Smooth muscle cell (in vitro differentiated cells): ENCODE measurements at regions not wholly inside any gene's neighbourhood (a gene's known extent, or its start where the extent isn't known, plus 50 kb on each side); places are given as distances from the start of the nearest gene placed in this dataset. TPM values are rescaled to one million over a fixed set of nuclear protein-coding genes. Genes with fewer than 3 reads are reported as not detected.

ENCODE experiments used
- DNase-seq: peaks from one replicate; lab custom pipeline; 2025; ENCODE audit not compliant: unreplicated experiment; lab: John Stamatoyannopoulos, UW
- H2AFZ ChIP-seq: fragments of 200-600 bp; sonication (generic); 2 replicates; pipeline ENCODE4 v1.6.0; 2016; ENCODE audit warnings: antibody characterized with exemption, low read depth, mild to moderate bottlenecking
- H3F3A ChIP-seq: fragments of 200-600 bp; sonication (generic); 2 replicates; pipeline ENCODE4 v1.6.0; 2017; ENCODE audit warnings: antibody characterized with exemption, low read depth
- H3K27ac ChIP-seq: fragments of 200-600 bp; sonication (generic); 2 replicates; pipeline ENCODE4 v1.5.1; 2016; ENCODE audit warnings: low read depth, mild to moderate bottlenecking
- H3K27me3 ChIP-seq: fragments of 200-600 bp; sonication (generic); 2 replicates; pipeline ENCODE4 v1.6.1; 2016; ENCODE audit warnings: low read depth, mild to moderate bottlenecking
- H3K36me3 ChIP-seq: fragments of 200-600 bp; sonication (generic); 2 replicates; pipeline ENCODE4 v1.5.1; 2016; ENCODE audit warnings: low read depth
- H3K4me1 ChIP-seq: fragments of 200-600 bp; sonication (generic); 2 replicates; pipeline ENCODE4 v1.5.1; 2016; ENCODE audit warnings: low read depth
- H3K4me2 ChIP-seq: fragments of 200-600 bp; sonication (generic); 2 replicates; pipeline ENCODE4 v1.6.0; 2016; ENCODE audit warnings: mild to moderate bottlenecking
- H3K4me3 ChIP-seq: fragments of 200-600 bp; sonication (generic); 2 replicates; pipeline ENCODE4 v1.5.1; 2016; ENCODE audit warnings: mild to moderate bottlenecking
- H3K79me2 ChIP-seq: fragments of 200-600 bp; sonication (generic); 2 replicates; pipeline ENCODE4 v1.6.0; 2016; ENCODE audit warnings: low read depth, mild to moderate bottlenecking
- H3K9ac ChIP-seq: fragments of 200-600 bp; sonication (generic); 2 replicates; pipeline ENCODE4 v1.6.0; 2016; ENCODE audit warnings: low read depth
- H3K9me3 ChIP-seq: fragments of 200-600 bp; sonication (generic); replicated peaks from 2 replicates; pipeline ENCODE4 v1.5.1; 2016; ENCODE audit warnings: low read depth
- H4K20me1 ChIP-seq: fragments of 200-600 bp; sonication (generic); 2 replicates; pipeline ENCODE4 v1.6.0; 2016; ENCODE audit warnings: low read depth
- WGBS: methylation state at CpG from one replicate; pipeline ENCODE4 v1.1.7; 2016; ENCODE audit warnings: low lambda C conversion rate; 5-methylcytosine and 5-hydroxymethylcytosine counted together
- small RNA-seq: library from RNA; depleted of rRNA; stranded (forward); fragments of <200 nt; gene quantifications from one replicate; pipeline ENCODE3, GENCODE V24; 2014
- TF ChIP-seq, protein P1 (sequence below): fragments of 200-600 bp; sonication (generic); IDR thresholded peaks from 2 replicates; pipeline ENCODE4 v1.5.1; 2017; ENCODE audit warnings: borderline replicate concordance, mild to moderate bottlenecking, antibody characterized with exemption; ENCODE audit not compliant: insufficient read depth, poor library complexity, severe bottlenecking

DNA sequence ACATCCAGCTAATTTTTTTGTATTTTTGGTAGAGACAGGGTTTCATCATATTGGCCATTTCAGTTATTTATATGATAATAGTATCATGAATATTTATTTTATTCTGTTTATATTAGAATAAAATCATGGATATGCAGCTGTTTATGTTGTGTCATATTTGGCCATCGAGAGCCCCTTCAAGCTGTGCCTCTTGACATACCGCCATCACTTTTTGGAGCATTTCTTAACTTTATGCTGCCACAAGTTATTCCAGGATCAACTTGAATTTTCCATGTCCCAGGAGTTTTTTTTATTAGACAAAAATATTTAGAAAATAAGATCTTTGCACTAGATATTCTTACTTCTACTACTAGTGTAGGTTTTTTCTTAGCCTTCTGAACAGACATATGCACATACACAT lies 1067.0 kb upstream of the LRRTM3 start:
- H3K4me1 ChIP-seq, result no peaks in the 10 kb centered on the region
- no peak for DNase-seq
- H3K27ac ChIP-seq, result no peak overlapping the region
- no peak overlapping the region for H3K4me2 ChIP-seq
- TF ChIP-seq, protein P1, sequence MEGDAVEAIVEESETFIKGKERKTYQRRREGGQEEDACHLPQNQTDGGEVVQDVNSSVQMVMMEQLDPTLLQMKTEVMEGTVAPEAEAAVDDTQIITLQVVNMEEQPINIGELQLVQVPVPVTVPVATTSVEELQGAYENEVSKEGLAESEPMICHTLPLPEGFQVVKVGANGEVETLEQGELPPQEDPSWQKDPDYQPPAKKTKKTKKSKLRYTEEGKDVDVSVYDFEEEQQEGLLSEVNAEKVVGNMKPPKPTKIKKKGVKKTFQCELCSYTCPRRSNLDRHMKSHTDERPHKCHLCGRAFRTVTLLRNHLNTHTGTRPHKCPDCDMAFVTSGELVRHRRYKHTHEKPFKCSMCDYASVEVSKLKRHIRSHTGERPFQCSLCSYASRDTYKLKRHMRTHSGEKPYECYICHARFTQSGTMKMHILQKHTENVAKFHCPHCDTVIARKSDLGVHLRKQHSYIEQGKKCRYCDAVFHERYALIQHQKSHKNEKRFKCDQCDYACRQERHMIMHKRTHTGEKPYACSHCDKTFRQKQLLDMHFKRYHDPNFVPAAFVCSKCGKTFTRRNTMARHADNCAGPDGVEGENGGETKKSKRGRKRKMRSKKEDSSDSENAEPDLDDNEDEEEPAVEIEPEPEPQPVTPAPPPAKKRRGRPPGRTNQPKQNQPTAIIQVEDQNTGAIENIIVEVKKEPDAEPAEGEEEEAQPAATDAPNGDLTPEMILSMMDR, result no peak
- no peaks in the 10 kb centered on the region for H3K79me2 ChIP-seq
- no peaks in the 10 kb centered on the region for H3K9me3 ChIP-seq
- H3K4me3 ChIP-seq, result no peak overlapping the region
- no peaks in the 10 kb centered on the region for H3K36me3 ChIP-seq
- H3F3A ChIP-seq, result no peaks in the 10 kb centered on the region
- no peak overlapping the region for H2AFZ ChIP-seq
- H4K20me1 ChIP-seq, result no peaks in the 10 kb centered on the region
- H3K27me3 ChIP-seq, result no peaks in the 10 kb centered on the region
- no peak overlapping the region for H3K9ac ChIP-seq
- WGBS, result 95% methylated on average over 2 of the region's 2 CpGs

DNA sequence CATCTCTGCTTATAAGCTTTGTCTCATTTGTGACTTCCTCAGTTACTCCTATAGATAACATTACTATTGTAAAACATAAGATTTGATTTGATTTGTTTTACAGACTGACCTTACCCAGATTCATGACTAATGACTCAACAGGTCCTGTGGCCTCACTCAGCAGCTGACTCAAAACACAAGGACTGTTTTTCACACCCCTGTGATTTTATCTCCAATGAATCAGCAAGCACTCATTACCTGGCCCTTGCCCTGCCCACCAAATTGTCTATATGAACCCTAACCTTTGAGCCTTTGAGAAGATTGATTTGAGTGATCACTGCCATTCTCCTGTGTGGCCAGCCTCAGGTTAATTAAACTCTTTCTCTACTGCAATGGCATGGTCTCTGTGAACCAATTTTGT lies 1064.6 kb upstream of the LRRTM3 start:
- H3K9me3 ChIP-seq, result no peaks in the 10 kb centered on the region
- H3K79me2 ChIP-seq, result no peaks in the 10 kb centered on the region
- TF ChIP-seq, protein P1, result no peak
- no peaks in the 10 kb centered on the region for H4K20me1 ChIP-seq
- DNase-seq, result no peak
- H3K27ac ChIP-seq, result no peak overlapping the region
- H2AFZ ChIP-seq, result no peak overlapping the region
- no peaks in the 10 kb centered on the region for H3K4me1 ChIP-seq
- no peak overlapping the region for H3K4me2 ChIP-seq
- no peak overlapping the region for H3K9ac ChIP-seq
- H3K36me3 ChIP-seq, result no peaks in the 10 kb centered on the region
- H3F3A ChIP-seq, result no peaks in the 10 kb centered on the region
- H3K27me3 ChIP-seq, result no peaks in the 10 kb centered on the region
- H3K4me3 ChIP-seq, result no peak overlapping the region

Small RNA genes in the stretch of these regions (small RNA-seq; reads per million reads assigned to genes)
- gene CYP2C61P, result not detected
